ENCODE measurements at regions not wholly inside any gene's neighbourhood (a gene's known extent, or its start where the extent isn't known, plus 50 kb on each side); places are given as distances from the start of the nearest gene placed in this dataset.

DNA sequence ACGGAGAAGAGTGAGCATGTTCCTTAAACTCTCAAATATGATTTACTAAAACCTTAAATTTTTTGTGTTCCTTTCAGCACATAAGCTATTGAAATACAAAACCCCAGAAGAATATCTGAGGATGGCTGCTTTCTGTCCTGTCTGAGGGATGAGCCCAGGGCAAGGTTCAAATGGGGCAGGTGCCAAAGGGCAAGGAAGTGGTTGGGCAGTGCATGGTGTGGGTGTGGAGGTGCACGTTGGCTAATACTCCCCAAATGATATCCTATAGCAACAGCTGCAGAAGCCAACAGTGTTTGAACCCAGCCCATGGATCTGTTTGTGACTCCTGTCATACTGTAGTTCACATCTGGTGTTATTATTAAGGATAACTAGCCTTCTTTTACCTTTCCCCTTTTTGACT lies 183.0 kb downstream of the CDCA7 start:
- intact Hi-C loops (cut with DNase I) = no loop called here
- Histone ChIP-seq H3K9me3 (no peaks in the 10 kb centered on the region), H3K27ac (no peak overlapping the region), H3K4me3 (no peak overlapping the region), H3K4me1 (no peaks in the 10 kb centered on the region), H3K27me3 (peaks cover 0 to 19% (median 0%) of the 10 kb centered on the region in 7 donors), H3K36me3 (no peaks in the 10 kb centered on the region)
- 77 to 80% methylated on average over 2 of the region's 2 CpGs for WGBS, 2 donors
- no peak for TF ChIP-seq CTCF (IDR thresholded peaks at IDR 0.05)
- DNase-seq = no peak
- no peak for ATAC-seq

DNA sequence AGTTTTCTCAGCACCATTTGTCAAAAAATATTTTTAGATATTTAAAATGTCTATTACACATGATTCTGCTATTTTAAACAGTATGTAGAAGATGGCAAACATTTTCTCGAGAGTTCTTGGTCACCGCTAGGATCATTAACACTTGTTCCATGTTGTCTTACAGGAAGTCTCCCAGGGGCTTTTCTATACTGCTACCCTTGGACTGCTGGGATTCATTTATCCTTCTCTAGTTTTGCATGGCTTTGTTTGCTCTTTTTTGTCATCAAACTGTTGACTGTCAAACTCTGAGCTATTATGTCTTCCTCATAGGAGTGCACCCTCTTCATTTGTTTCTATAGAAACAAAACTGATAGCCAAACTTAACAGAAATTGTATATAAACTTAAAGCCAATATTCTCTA lies 184.9 kb downstream of the CDCA7 start:
- Histone ChIP-seq H3K36me3 (no peaks in the 10 kb centered on the region), H3K27ac (no peak overlapping the region), H3K27me3 (peaks cover 0 to 19% (median 0%) of the 10 kb centered on the region in 7 donors), H3K4me3 (no peak overlapping the region), H3K4me1 (no peaks in the 10 kb centered on the region), H3K9me3 (no peaks in the 10 kb centered on the region)
- no peak for ATAC-seq
- 95 to 99% methylated on average over 2 of the region's 2 CpGs for WGBS, 2 donors
- DNase-seq = no peak
- no peak for TF ChIP-seq CTCF (IDR thresholded peaks at IDR 0.05)
- intact Hi-C loops (cut with DNase I) = no loop called here

DNA sequence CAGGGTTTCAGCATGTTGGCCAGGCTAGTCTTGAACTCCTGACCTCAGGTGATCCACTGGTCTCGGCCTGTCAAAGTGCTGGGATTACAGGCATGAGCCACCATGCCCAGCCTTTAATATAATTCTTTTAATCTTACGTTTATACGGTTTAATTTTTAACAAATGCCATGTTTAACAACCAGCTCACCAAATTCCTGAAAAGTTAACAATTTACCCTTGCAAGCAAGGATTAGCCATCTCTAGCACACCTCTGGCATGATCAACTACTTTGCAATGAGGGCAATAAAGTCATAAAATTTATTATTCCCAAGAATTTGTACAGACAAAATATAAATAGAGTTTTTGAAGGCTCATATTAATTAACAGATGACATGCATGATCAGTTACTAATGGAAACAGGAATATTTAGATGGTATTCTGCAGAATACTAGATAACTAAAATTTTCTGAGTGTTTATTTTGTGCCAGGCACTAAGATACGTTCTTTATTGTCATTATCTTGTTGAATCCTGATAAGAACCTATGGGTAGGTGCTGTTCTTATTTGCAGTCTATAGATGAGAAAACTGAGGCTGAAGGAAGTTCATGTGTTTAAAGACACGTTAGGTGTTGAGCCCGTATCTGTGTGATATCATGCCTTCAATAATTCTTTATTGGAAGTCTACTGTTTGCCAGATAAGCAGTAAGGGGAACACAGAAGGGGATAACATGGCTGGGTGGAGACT lies 190.1 kb downstream of the CDCA7 start:
- Histone ChIP-seq H3K36me3 (no peaks in the 10 kb centered on the region), H3K9me3 (no peaks in the 10 kb centered on the region), H3K27me3 (no peaks in the 10 kb centered on the region), H3K4me3 (no peak overlapping the region), H3K4me1 (peaks cover 0 to 15% (median 0%) of the 10 kb centered on the region in 9 donors), H3K27ac (peak overlapping the region in 4 of 10 donors; percentile 2 to 57 (median 50))
- intact Hi-C loops (cut with DNase I) = no loop called here
- WGBS, 2 donors = 81 to 82% methylated on average over 6 of the region's 6 CpGs
- DNase-seq (no peak), ATAC-seq (no peak)
- no peak for TF ChIP-seq CTCF (IDR thresholded peaks at IDR 0.05)

DNA sequence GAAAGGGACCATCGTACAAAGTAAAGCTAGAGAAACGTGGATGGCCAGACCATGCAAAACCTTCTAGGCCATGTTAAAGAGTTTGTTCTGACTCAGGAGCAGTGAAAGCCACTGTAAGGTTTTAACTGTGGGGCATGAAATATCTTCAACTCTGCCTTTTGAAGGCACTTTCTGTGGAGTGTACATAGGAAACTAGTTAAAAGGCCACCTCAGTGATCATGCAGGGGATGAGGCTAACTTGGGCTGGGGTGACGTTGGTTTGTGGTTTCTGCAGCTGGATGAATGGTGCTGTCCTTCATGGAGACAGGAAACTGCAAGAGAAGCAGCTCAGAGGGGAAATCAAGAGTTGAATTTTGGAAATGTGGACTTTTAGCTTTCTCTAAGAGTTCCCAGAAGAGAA lies 190.7 kb downstream of the CDCA7 start:
- 77 to 80% methylated on average over 3 of the region's 3 CpGs for WGBS, 2 donors
- DNase-seq = peak in 1 of 2 donors; percentile 60
- peak overlapping the region in 5 of 10 donors; percentile 2 to 57 (median 45) for H3K27ac ChIP-seq
- intact Hi-C loops (cut with DNase I) = no loop called here
- no peak overlapping the region for H3K4me3 ChIP-seq
- peaks cover 0 to 15% (median 0%) of the 10 kb centered on the region in 9 donors for H3K4me1 ChIP-seq
- H3K9me3 ChIP-seq = no peaks in the 10 kb centered on the region
- ATAC-seq = peak in 7 of 8 donors; percentile 53 to 91 (median 71)
- no peaks in the 10 kb centered on the region for H3K27me3 ChIP-seq
- no peaks in the 10 kb centered on the region for H3K36me3 ChIP-seq
- TF ChIP-seq CTCF (IDR thresholded peaks at IDR 0.05) = no peak

All from heart right ventricle (tissue), 16 donors.